Stimulated activated naive B cell treated with anti-CD40 and anti-IgM and Interleukin-4, amounts not matched to agents 10 μg/mL and 1 μg/mL and 100 μg/mL, for 72 hours (primary cell): ENCODE measurements at regions not wholly inside any gene's neighbourhood (a gene's known extent, or its start where the extent isn't known, plus 50 kb on each side); places are given as distances from the start of the nearest gene placed in this dataset.
"Not testable (repeated sequence)": the region's sequence is repeated elsewhere in the genome, so short reads cannot be mapped to it uniquely, and the experiment has no call there.

Source experiments
- ATAC-seq, 2 donors: fragments of 150-1000 bp; cut with Tn5 transposase; replicated peaks; 2 replicates each; pipeline ENCODE4 v1.10.0; 2021; ENCODE audit warnings: moderate library complexity in 1 of 2
- DNase-seq: peaks from one replicate; pipeline ENCODE4 v3.0.0; 2021
- H3K27ac Mint-ChIP-seq: one replicate; pipeline ENCODE4 v1.8.0; 2022; ENCODE audit warnings: mild to moderate bottlenecking, mixed read lengths
- H3K27me3 Mint-ChIP-seq, 2 donors: one replicate each; pipeline ENCODE4 v1.8.0; 2022; ENCODE audit warnings: mixed read lengths in 2 of 2
- H3K36me3 Mint-ChIP-seq, 2 donors: one replicate each; pipeline ENCODE4 v1.8.0; 2022; ENCODE audit warnings: mixed read lengths in 2 of 2, mild to moderate bottlenecking in 1 of 2
- H3K4me1 Mint-ChIP-seq, 2 donors: one replicate each; pipeline ENCODE4 v1.8.0; 2022; ENCODE audit warnings: mixed read lengths in 2 of 2, mild to moderate bottlenecking in 1 of 2
- H3K4me3 Mint-ChIP-seq, 2 donors: one replicate each; pipeline ENCODE4 v1.8.0; 2022; ENCODE audit warnings: mild to moderate bottlenecking in 2 of 2, mixed read lengths in 2 of 2, moderate library complexity in 1 of 2
- H3K9me3 Mint-ChIP-seq, 2 donors: one replicate each; pipeline ENCODE4 v1.8.0; 2022; ENCODE audit warnings: mixed read lengths in 2 of 2, mild to moderate bottlenecking in 1 of 2

DNA sequence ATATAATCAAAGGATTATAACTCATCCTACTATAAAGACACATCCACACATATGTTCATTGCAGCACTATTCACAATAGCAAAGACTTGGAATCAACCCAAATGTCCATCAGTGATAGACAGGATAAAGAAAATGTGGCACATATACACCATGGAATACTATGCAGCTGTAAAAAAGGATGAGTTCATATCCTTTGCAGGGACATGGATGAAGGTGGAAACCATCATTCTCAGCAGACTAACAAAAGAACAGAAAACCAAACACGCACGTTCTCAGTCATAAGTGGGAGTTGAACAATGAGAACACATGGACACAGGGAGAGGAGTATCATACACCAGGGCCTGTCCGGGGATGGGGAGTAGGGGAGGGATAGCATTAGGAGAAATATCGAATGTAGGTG lies 253.0 kb upstream of the ID4 start:
- not testable (repeated sequence) for H3K9me3 Mint-ChIP-seq, H3K36me3 Mint-ChIP-seq, H3K4me1 Mint-ChIP-seq, ATAC-seq, H3K4me3 Mint-ChIP-seq, H3K27me3 Mint-ChIP-seq, DNase-seq, H3K27ac Mint-ChIP-seq

DNA sequence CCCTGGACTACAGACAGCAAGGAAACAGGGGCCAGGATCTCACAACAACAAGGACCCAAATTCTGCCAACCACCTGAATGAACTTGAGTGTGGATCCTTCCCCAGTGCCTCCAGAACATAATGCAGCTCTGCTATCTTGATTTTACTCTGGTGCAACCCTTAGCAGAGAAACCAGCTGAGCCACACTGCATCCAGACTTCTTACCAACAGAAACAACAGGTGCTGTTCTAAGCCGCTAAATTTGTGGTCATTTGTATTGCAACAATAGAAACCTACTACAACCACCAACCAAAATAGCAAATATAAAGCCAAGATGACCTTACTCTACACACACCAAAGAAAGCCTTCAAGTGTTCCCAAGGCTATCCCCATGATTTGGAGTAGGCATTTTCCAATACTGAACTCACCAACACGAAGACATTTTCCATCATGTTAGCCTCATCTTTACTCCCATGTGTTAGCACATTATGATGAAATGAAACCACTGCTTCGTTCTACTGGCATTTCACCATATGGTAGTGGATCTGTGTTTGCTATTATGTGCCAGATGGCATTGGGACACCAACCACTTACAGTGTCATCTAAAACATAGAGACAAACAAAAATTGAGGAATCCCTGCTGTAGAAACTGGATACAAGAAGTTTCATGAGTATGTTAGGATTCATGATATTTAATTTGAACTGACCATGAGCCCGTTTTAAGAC lies 249.8 kb upstream of the ID4 start:
- no peak for ATAC-seq

DNA sequence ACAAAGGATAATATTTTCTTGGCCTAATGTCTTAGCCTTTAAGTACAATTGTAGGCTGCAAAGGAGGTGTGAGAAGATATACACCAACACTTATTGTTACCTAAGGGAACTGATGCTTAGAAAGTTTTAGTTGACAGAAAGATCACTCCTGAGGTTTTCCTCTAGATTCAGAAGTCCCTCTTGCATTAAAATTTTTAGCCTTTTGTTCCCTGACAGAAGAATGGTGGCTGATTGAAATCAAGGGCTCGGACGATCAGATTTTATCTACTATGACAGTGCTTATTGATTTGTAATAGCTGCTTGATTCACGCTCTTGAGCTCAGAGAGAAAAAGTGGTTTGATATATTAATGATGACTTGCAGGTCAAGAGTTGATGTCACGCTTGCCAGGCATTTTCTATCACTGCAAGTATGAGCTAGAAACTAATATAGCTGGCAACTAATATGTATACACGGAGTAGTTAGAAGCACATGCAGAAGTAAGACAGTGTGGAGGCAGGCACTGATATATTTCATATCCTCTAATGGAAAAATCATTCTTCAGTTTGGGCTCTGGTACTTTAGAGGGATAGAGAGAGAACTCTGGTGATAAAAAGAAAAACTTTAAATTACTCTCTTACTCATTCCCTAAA lies 246.6 kb upstream of the ID4 start:
- H3K27me3 Mint-ChIP-seq: peaks cover 0 to 5% of the 10 kb centered on the region in 2 donors
- no peak for ATAC-seq
- DNase-seq: no peak
- no peaks in the 10 kb centered on the region for H3K9me3 Mint-ChIP-seq
- no peaks in the 10 kb centered on the region for H3K36me3 Mint-ChIP-seq
- H3K4me3 Mint-ChIP-seq: no peak overlapping the region
- H3K4me1 Mint-ChIP-seq: no peaks in the 10 kb centered on the region
- no peak overlapping the region for H3K27ac Mint-ChIP-seq

More for the DNA sequence above, 249.8 kb upstream of the ID4 start:
- DNase-seq: no peak
- H3K9me3 Mint-ChIP-seq: peaks cover 4% of the 10 kb centered on the region in 2 donors
- no peaks in the 10 kb centered on the region for H3K27me3 Mint-ChIP-seq
- H3K36me3 Mint-ChIP-seq: no peaks in the 10 kb centered on the region
- H3K4me1 Mint-ChIP-seq: no peaks in the 10 kb centered on the region
- H3K27ac Mint-ChIP-seq: no peak overlapping the region
- H3K4me3 Mint-ChIP-seq: no peak overlapping the region

DNA sequence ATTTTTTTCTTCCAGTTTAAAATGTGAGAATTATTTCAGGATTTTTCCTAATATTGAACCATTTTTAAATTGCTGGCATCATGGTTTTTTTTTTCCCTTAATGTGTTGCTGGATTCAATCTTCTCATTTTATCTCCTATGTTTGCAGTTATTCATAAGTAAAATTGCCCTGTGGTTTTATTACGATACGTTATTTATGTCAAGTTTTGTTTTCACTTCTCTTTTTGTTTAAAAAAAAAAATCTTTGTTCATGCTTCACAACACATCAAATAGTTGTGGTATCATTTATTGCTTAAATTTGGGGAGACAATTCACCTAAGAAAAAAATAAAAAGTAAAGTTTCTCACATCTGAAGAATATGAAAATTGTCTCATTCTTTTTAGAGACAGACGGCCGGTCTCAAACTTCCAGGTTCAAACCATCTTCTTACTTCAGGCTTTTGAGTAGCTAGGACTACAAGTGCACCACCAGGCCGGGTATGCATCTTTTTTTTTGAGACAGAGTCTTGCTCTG lies 239.3 kb upstream of the ID4 start:
- no peak overlapping the region for H3K27ac Mint-ChIP-seq
- peaks cover 0 to 13% of the 10 kb centered on the region in 2 donors for H3K27me3 Mint-ChIP-seq
- no peaks in the 10 kb centered on the region for H3K36me3 Mint-ChIP-seq
- peaks cover 4 to 5% of the 10 kb centered on the region in 2 donors for H3K9me3 Mint-ChIP-seq
- ATAC-seq (peak; percentile 31 to 33), DNase-seq (no peak)
- H3K4me3 Mint-ChIP-seq: no peak overlapping the region
- peaks cover 0 to 9% of the 10 kb centered on the region in 2 donors for H3K4me1 Mint-ChIP-seq

DNA sequence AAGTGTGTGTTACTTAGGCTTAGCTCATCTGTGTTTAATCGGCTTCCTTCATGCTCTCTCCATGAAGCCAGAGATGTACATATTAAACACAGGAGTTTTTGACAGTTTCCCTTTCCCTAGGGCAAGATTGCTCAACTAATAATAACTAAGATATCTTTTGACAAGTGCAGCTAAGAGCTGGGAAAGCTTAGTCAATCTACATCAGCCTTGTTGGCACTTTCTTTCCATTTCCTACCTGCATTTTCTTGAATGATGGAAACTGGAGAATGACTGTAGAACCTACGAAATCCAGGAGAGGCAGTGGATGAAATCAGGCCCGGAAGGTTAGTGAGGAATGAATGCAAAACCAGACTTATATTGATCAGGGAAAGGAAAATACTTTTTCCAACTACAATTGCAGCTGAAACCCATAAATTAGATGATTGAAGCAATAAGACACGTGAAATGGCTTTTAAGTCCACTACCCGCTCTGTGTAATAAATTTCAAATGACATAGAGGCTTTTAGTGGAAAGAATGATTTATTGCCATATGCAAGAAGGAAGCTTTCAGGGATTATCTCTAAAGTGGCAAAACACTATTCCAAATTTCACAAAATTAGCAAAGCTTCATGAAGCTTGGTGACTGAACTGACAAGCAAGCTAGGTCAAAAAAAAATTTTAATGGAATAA lies 237.2 kb upstream of the ID4 start:
- DNase-seq (no peak), ATAC-seq (no peak)
- Mint-ChIP-seq H3K27ac (no peak overlapping the region), H3K4me3 (no peak overlapping the region), H3K9me3 (peaks cover 4 to 5% of the 10 kb centered on the region in 2 donors), H3K4me1 (peaks cover 0 to 9% of the 10 kb centered on the region in 2 donors), H3K27me3 (peaks cover 0 to 10% of the 10 kb centered on the region in 2 donors), H3K36me3 (no peaks in the 10 kb centered on the region)

DNA sequence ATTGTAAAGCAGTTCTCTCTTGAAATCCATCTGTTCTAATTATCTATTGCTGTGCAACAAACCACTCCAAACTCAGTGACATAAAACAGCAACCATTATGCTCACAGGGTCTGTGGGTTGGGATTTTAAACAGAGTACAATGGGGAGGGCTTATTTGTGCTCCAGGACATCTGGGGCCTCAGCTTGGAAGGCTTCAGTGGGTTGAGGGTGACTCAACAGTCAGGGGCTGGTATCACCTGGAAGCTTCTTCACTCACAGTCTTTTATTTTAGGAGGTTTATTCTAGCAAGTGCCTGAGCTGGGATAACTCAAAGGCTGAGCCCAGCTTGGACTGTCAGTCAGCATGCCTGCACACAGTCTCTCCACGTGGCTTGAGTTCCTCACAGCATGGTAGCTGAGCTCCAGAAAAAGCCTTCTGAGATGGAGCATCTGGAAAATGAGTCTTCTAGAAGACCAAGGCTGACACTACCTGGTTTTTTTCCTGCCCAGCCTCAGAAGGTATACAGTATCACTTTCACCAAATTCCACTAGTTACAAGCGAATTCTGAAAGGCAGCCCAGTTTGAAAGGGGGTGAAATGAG lies 234.6 kb upstream of the ID4 start:
- ATAC-seq (no peak), DNase-seq (no peak)
- H3K36me3 Mint-ChIP-seq: no peaks in the 10 kb centered on the region
- peaks cover 0 to 7% of the 10 kb centered on the region in 2 donors for H3K4me1 Mint-ChIP-seq
- H3K27ac Mint-ChIP-seq: no peak overlapping the region
- H3K4me3 Mint-ChIP-seq: no peak overlapping the region
- H3K9me3 Mint-ChIP-seq: peaks cover 0 to 4% of the 10 kb centered on the region in 2 donors
- peaks cover 0 to 8% of the 10 kb centered on the region in 2 donors for H3K27me3 Mint-ChIP-seq

DNA sequence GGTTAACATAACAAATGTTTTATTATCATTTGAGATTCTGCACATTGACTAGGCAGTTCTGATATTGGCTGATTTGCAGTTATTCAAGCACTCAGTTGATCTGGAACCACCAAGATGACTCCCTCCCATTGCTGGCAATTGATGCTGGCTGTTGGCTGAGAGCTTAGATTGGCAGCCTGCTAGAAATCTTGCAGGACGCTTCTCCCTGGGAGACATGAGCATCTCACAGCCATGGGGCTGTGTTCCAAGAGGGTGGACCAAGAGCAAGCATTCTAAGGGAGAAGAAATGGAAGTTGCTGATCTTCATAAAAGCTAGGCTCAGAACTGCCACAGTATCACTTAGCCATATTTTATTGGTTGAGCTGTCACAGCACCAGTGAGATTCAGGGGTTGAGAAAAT lies 233.4 kb upstream of the ID4 start:
- Mint-ChIP-seq H3K27me3 (peaks cover 0 to 8% of the 10 kb centered on the region in 2 donors), H3K4me1 (no peaks in the 10 kb centered on the region), H3K36me3 (no peaks in the 10 kb centered on the region), H3K9me3 (peaks cover 0 to 4% of the 10 kb centered on the region in 2 donors), H3K4me3 (no peak overlapping the region), H3K27ac (no peak overlapping the region)
- DNase-seq: no peak
- ATAC-seq: no peak

DNA sequence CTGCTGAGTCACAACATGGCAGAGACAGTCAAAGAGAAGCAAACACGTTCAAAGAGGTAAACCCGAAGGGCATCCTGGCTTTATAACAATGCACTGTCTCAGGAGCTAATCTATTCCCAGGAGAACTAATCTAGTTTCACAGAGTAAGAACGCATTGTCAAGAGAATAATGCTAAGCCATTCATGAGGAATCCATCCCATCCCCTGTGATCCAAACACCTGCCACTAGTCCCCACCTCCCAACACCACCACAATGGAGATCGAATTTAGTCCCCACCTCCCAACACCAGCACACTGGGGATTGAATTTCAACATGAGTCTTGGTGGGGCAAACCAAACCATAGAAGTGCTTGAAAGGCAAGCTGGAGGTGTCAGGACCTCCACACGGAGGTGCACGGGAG lies 231.5 kb upstream of the ID4 start:
- no peak overlapping the region for H3K4me3 Mint-ChIP-seq
- ATAC-seq (no peak), DNase-seq (no peak)
- H3K9me3 Mint-ChIP-seq: peaks cover 0 to 1% of the 10 kb centered on the region in 2 donors
- no peaks in the 10 kb centered on the region for H3K36me3 Mint-ChIP-seq
- no peak overlapping the region for H3K27ac Mint-ChIP-seq
- no peaks in the 10 kb centered on the region for H3K4me1 Mint-ChIP-seq
- no peaks in the 10 kb centered on the region for H3K27me3 Mint-ChIP-seq

DNA sequence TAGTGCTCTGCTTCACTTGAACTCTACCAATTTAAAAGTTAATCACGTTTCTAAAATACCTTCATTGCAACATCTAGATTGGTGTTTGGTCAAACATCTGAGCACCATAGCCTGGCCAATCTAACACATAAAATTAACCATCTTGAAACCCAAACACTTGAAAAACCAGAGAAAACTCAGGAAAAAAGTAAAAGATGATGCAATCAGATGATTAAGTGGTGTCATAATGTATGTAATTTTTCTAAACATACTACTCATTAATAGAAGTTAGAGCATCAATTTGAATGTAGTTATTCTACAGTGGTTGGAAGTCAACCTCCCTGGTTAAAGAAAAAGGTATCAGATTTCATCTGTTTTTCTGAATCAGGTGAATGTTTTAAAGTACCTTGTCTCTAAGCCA lies 228.6 kb upstream of the ID4 start:
- H3K4me3 Mint-ChIP-seq: no peak overlapping the region
- H3K9me3 Mint-ChIP-seq: peaks cover 0 to 5% of the 10 kb centered on the region in 2 donors
- ATAC-seq (no peak), DNase-seq (no peak)
- H3K4me1 Mint-ChIP-seq: no peaks in the 10 kb centered on the region
- no peaks in the 10 kb centered on the region for H3K27me3 Mint-ChIP-seq
- H3K36me3 Mint-ChIP-seq: no peaks in the 10 kb centered on the region
- no peak overlapping the region for H3K27ac Mint-ChIP-seq

DNA sequence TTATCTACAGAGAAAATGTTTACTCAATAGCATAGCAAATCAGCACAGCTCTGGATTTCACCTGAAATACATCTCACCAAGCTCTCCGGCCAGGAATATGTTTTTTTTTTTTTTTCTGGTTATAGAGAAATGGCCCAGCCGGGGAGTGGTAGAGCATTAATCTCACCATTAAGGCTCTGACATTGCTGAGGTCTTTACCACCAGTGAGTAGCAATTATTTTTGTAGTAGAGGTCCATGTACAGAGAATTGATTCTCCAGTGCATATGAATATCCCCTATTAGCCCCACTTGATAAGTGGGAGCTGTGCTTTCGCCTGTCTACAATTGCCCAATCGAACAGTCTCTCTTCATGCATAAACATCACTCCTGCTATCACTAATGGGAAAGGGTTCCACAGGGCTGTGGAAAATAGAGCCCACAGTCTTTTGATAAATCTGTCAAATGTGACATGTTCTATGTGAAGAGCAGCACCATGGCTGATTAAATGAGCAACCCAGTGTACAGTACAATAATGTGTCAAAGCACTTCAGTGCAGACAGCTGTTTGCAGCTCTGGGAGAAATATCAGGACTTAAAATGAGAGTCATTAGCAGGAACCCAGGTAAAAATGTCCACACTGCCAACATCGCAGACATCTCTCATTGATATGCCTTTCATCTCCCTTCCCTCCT lies 227.1 kb upstream of the ID4 start:
- ATAC-seq (no peak), DNase-seq (no peak)
- no peak overlapping the region for H3K4me3 Mint-ChIP-seq
- peaks cover under 1 to 5% of the 10 kb centered on the region in 2 donors for H3K9me3 Mint-ChIP-seq
- H3K36me3 Mint-ChIP-seq: no peaks in the 10 kb centered on the region
- H3K27me3 Mint-ChIP-seq: no peaks in the 10 kb centered on the region
- no peak overlapping the region for H3K27ac Mint-ChIP-seq
- no peaks in the 10 kb centered on the region for H3K4me1 Mint-ChIP-seq

DNA sequence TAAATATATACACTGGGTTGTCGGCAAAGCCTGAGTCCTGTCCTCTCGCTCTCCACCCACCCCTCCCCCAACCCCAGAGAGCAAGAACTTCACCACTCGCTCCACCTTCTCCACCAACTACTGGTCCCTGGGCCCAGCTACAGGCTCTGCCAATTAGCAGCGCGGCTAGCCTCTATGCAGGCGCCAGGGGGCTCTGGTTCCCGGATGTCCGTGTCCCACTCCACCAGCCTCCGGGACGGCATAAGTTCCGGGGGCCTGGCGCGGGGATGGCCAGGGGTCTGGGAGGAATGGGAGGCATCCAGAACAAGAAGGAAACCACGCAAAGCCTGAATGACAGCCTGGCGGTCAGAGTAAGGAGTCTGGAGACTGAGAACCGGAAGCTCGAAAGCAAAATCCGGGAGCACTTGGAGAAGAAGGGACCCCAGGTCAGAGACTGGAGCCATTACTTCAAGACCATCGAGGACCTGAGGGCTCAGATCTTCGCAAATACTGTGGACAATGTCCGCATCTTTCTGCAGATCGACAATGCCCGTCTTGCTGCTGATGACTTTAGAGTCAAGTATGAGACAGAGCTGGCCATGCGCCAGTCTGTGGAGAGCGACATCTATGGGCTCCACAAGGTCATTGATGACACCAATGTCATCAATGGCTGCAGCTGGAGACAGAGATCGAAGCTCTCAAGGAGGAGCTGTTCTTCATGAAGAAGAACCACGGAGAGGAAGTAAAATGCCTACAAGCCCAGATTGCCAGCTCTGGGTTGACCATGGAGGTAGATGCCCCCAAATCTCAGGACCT lies 224.3 kb upstream of the ID4 start:
- H3K4me1 Mint-ChIP-seq, DNase-seq, H3K27me3 Mint-ChIP-seq, H3K27ac Mint-ChIP-seq, ATAC-seq, H3K4me3 Mint-ChIP-seq, H3K36me3 Mint-ChIP-seq: not testable (repeated sequence)
- H3K9me3 Mint-ChIP-seq: peaks cover 11 to 14% of the 10 kb centered on the region in 2 donors

DNA sequence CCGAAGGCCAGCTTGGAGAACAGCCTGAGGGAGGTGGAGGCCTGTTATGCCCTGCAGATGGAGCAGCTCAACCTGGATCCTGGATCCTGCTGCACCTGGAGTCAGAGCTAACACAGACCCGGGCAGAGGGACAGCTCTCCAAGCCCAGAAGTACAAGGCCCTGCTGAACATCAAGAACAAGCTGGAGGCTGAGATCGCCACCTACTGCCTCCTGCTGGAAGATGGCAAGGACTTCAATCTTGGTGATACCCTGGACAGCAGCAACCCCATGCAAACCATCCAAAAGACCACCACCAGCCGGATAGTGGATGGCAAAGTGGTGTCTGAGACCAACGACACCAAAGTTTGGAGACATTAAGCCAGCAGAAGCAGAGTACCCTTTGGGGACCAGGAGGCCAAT lies 223.5 kb upstream of the ID4 start:
- no peaks in the 10 kb centered on the region for H3K4me1 Mint-ChIP-seq
- peaks cover 13 to 14% of the 10 kb centered on the region in 2 donors for H3K9me3 Mint-ChIP-seq
- no peak for ATAC-seq
- no peak overlapping the region for H3K4me3 Mint-ChIP-seq
- no peak for DNase-seq
- H3K27me3 Mint-ChIP-seq: no peaks in the 10 kb centered on the region
- H3K36me3 Mint-ChIP-seq: no peaks in the 10 kb centered on the region
- H3K27ac Mint-ChIP-seq: no peak overlapping the region

DNA sequence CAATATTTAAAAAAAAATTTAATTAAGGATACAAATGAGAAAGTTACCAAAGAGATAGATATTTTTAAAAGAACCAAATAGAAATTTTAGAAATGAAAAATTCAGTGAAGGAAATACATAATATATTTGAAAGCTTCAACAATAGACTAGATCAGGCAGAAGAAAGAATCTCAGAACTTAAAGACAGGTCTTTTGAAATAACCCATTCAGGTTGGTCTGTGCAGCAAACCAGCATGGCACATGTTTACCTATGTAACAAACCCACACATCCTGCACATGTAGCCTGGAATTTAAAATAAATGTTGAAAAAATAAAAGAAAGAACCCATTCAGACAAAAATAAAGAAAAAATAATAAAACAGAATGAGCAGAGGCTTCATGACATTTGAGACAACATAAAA lies 221.1 kb upstream of the ID4 start:
- Mint-ChIP-seq H3K27ac (no peak overlapping the region), H3K27me3 (no peaks in the 10 kb centered on the region), H3K4me3 (no peak overlapping the region), H3K36me3 (no peaks in the 10 kb centered on the region), H3K4me1 (no peaks in the 10 kb centered on the region), H3K9me3 (peaks cover 16 to 17% of the 10 kb centered on the region in 2 donors)
- no peak for DNase-seq
- no peak for ATAC-seq
